Loucy (cell line): ENCODE measurements at regions not wholly inside any gene's neighbourhood (a gene's known extent, or its start where the extent isn't known, plus 50 kb on each side); places are given as distances from the start of the nearest gene placed in this dataset.

Experiments used
- H2AFZ ChIP-seq: fragments of 200-600 bp; sonication (generic); 2 replicates; pipeline ENCODE4 v1.6.0; 2016; ENCODE audit warnings: antibody characterized with exemption, mild to moderate bottlenecking, low read length, moderate library complexity
- H3F3A ChIP-seq: fragments of 200-600 bp; 2 replicates; pipeline ENCODE4 v1.6.0; 2016; ENCODE audit warnings: antibody characterized with exemption, low read depth, mild to moderate bottlenecking
- H3K27me3 ChIP-seq: fragments of 200-600 bp; sonication (generic); 2 replicates; pipeline ENCODE4 v1.6.1; 2014; ENCODE audit warnings: low read length, mild to moderate bottlenecking; ENCODE audit not compliant: insufficient read depth, poor library complexity, severe bottlenecking
- H3K36me3 ChIP-seq: fragments of 200-600 bp; sonication (generic); 2 replicates; pipeline ENCODE4 v1.6.1; 2016; ENCODE audit warnings: low read length; ENCODE audit not compliant: insufficient read depth
- H3K4me1 ChIP-seq: fragments of 200-600 bp; sonication (generic); 2 replicates; pipeline ENCODE4 v1.5.1; 2014; ENCODE audit warnings: low read length, mild to moderate bottlenecking; ENCODE audit not compliant: insufficient read depth, poor library complexity, severe bottlenecking
- H3K4me2 ChIP-seq: fragments of 200-600 bp; sonication (generic); 2 replicates; pipeline ENCODE4 v1.6.0; 2014; ENCODE audit warnings: antibody characterized with exemption, low read length, low read depth, mild to moderate bottlenecking; ENCODE audit not compliant: poor library complexity, severe bottlenecking
- H3K4me3 ChIP-seq: fragments of 200-600 bp; sonication (generic); 2 replicates; pipeline ENCODE4 v1.5.1; 2014; ENCODE audit warnings: low read length, mild to moderate bottlenecking, mixed read lengths; ENCODE audit not compliant: poor library complexity, severe bottlenecking
- H3K79me2 ChIP-seq: fragments of 200-600 bp; sonication (generic); 2 replicates; pipeline ENCODE4 v1.6.1; 2014; ENCODE audit warnings: low read length; ENCODE audit not compliant: insufficient read depth
- H3K9ac ChIP-seq: fragments of 200-600 bp; sonication (generic); 2 replicates; pipeline ENCODE4 v1.6.0; 2014; ENCODE audit warnings: mild to moderate bottlenecking, low read depth, low read length, moderate library complexity; ENCODE audit not compliant: poor library complexity, severe bottlenecking
- H3K9me2 ChIP-seq: fragments of 200-600 bp; sonication (generic); replicated peaks from 2 replicates; pipeline ENCODE4 v1.6.1; 2016; ENCODE audit warnings: low read depth, low read length, mixed read lengths
- H3K9me3 ChIP-seq: fragments of 200-600 bp; sonication (generic); 2 replicates; pipeline ENCODE4 v1.6.1; 2014; ENCODE audit warnings: mild to moderate bottlenecking, antibody characterized with exemption, low read length, low read depth; ENCODE audit not compliant: insufficient read depth
- H4K20me1 ChIP-seq: fragments of 200-600 bp; sonication (generic); 2 replicates; pipeline ENCODE4 v1.6.0; 2014; ENCODE audit warnings: antibody characterized with exemption, low read length, mild to moderate bottlenecking; ENCODE audit not compliant: insufficient read depth, poor library complexity, severe bottlenecking
- CTCF ChIP-seq: fragments of 200-600 bp; sonication (generic); conservative IDR thresholded peaks from 2 replicates; pipeline ENCODE4 v1.5.1; 2014; ENCODE audit warnings: mild to moderate bottlenecking, antibody characterized with exemption, low read length
- EZH2phosphoT487 ChIP-seq: fragments of 200-600 bp; IDR thresholded peaks from 2 replicates; pipeline ENCODE4 v1.6.1; 2018; ENCODE audit warnings: antibody characterized with exemption, mild to moderate bottlenecking, moderate library complexity, borderline replicate concordance

DNA sequence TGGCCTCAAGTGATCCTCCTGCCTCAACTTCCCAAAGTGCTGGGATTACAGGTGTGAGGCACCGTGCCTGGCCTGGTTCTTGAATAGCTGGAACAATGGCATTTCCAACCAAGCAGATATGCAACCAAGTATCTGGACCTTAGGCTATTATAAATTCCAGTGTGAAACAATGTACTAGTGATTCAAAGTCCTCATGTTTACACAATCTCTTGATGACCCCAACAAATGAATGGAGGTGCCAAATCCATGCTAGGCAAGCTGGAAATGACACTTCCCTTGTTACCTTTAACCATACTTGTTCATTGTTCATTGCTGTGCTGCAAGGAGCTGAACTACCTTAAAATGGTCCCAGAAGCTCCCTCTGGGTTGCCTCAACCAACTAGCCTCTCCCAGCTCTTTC, 282.2 kb upstream of the KLF14 start:
- Histone ChIP-seq H4K20me1 (no peaks in the 10 kb centered on the region), H3K79me2 (no peaks in the 10 kb centered on the region), H2AFZ (no peak overlapping the region), H3K4me2 (no peak overlapping the region), H3K4me3 (no peak overlapping the region), H3F3A (no peaks in the 10 kb centered on the region), H3K9ac (no peak overlapping the region), H3K9me2 (no peaks in the 10 kb centered on the region), H3K4me1 (no peaks in the 10 kb centered on the region), H3K9me3 (no peaks in the 10 kb centered on the region), H3K36me3 (no peaks in the 10 kb centered on the region), H3K27me3 (no peaks in the 10 kb centered on the region)
- TF ChIP-seq EZH2phosphoT487 (no peak), CTCF (no peak)

GRCh38 chr7:131019351-131019750, 285.3 kb upstream of the KLF14 start:
- Histone ChIP-seq H4K20me1 (no peaks in the 10 kb centered on the region), H3K9ac (no peak overlapping the region), H3K4me3 (no peak overlapping the region), H3F3A (no peaks in the 10 kb centered on the region), H3K79me2 (no peaks in the 10 kb centered on the region), H3K36me3 (no peaks in the 10 kb centered on the region), H2AFZ (no peak overlapping the region), H3K9me2 (no peaks in the 10 kb centered on the region), H3K4me2 (no peak overlapping the region), H3K9me3 (no peaks in the 10 kb centered on the region), H3K27me3 (no peaks in the 10 kb centered on the region), H3K4me1 (no peaks in the 10 kb centered on the region)
- no peak for TF ChIP-seq EZH2phosphoT487
- TF ChIP-seq CTCF = no peak

GRCh38 chr7:131020759-131021261, 286.8 kb upstream of the KLF14 start:
- H3K9ac ChIP-seq = no peak overlapping the region
- H3K9me3 ChIP-seq = no peaks in the 10 kb centered on the region
- H3K9me2 ChIP-seq = no peaks in the 10 kb centered on the region
- no peaks in the 10 kb centered on the region for H3K4me1 ChIP-seq
- no peaks in the 10 kb centered on the region for H3K79me2 ChIP-seq
- no peak overlapping the region for H2AFZ ChIP-seq
- no peaks in the 10 kb centered on the region for H3K36me3 ChIP-seq
- H3K4me2 ChIP-seq = no peak overlapping the region
- no peaks in the 10 kb centered on the region for H3K27me3 ChIP-seq
- no peak overlapping the region for H3K4me3 ChIP-seq
- no peaks in the 10 kb centered on the region for H4K20me1 ChIP-seq
- TF ChIP-seq CTCF = no peak
- no peak for TF ChIP-seq EZH2phosphoT487
- H3F3A ChIP-seq = no peaks in the 10 kb centered on the region
